HepG2 (cell line): ENCODE measurements at regions not wholly inside any gene's neighbourhood (a gene's known extent, or its start where the extent isn't known, plus 50 kb on each side); places are given as distances from the start of the nearest gene placed in this dataset.

ENCODE experiments used
- CREB1 ChIP-seq, 2 experiments: fragments of 450-650 bp in 1 of 2; IDR thresholded peaks; 2 replicates each; pipeline ENCODE4 v1.6.1; 2016 to 2017; ENCODE audit warnings: control low read depth in 1 of 2, mild to moderate bottlenecking in 1 of 2, missing compliant biosample characterization in 1 of 2, missing genetic modification characterization in 1 of 2
- EED ChIP-seq: sonication (generic); formaldehyde crosslinking; IDR thresholded peaks from 2 replicates; pipeline ENCODE4 v1.5.0; 2020; ENCODE audit warnings: mild to moderate bottlenecking, missing genetic modification reagents
- FOXP1 ChIP-seq, 2 experiments: fragments of 450-650 bp in 1 of 2; IDR thresholded peaks; 2 replicates each; pipeline ENCODE4 v1.6.1; 2017 to 2018; ENCODE audit warnings: antibody characterized with exemption in 1 of 2
- GATA4 ChIP-seq: sonication (generic); IDR thresholded peaks from 2 replicates; pipeline ENCODE4 v1.6.1; 2016; ENCODE audit warnings: antibody characterized with exemption, low read depth, borderline replicate concordance
- GATAD2A ChIP-seq: IDR thresholded peaks from 2 replicates; pipeline ENCODE4 v1.6.1; 2016
- GLI4 ChIP-seq: sonication (generic); formaldehyde crosslinking; IDR thresholded peaks from 2 replicates; pipeline ENCODE4 v1.5.1; 2020; ENCODE audit warnings: missing genetic modification reagents, mild to moderate bottlenecking, moderate library complexity, borderline replicate concordance
- HDAC1 ChIP-seq: sonication (generic); formaldehyde crosslinking; IDR thresholded peaks from 2 replicates; pipeline ENCODE4 v1.5.1; 2020; ENCODE audit warnings: mild to moderate bottlenecking, missing genetic modification reagents
- HDAC2 ChIP-seq: sonication (generic); formaldehyde crosslinking; IDR thresholded peaks from 2 replicates; pipeline ENCODE4 v1.4.0; 2020; ENCODE audit warnings: missing genetic modification reagents
- HNRNPUL1 ChIP-seq: fragments of 200-400 bp; formaldehyde crosslinking; IDR thresholded peaks from 2 replicates; pipeline ENCODE4 v1.6.1; 2017; ENCODE audit warnings: low read depth, mild to moderate bottlenecking, low read length, moderate library complexity
- KAT8 ChIP-seq: IDR thresholded peaks from 2 replicates; pipeline ENCODE4 v1.6.1; 2016; ENCODE audit warnings: missing genetic modification reagents, missing compliant biosample characterization
- KDM6A ChIP-seq: IDR thresholded peaks from 2 replicates; pipeline ENCODE4 v1.6.1; 2016; ENCODE audit warnings: low read depth
- NCOR1 ChIP-seq: fragments of 200-600 bp; sonication (generic); IDR thresholded peaks from 2 replicates; pipeline ENCODE4 v1.7.0; 2017; ENCODE audit warnings: antibody characterized with exemption, low read length, borderline replicate concordance
- NFYC ChIP-seq: IDR thresholded peaks from 2 replicates; pipeline ENCODE4 v1.6.1; 2016; ENCODE audit warnings: missing genetic modification reagents, missing compliant biosample characterization
- NR2F2 ChIP-seq: IDR thresholded peaks from 2 replicates; pipeline ENCODE4 v1.6.1; 2012; ENCODE audit warnings: low read depth, inconsistent platforms, borderline replicate concordance
- PAX8 ChIP-seq: sonication (generic); formaldehyde crosslinking; IDR thresholded peaks from 2 replicates; pipeline ENCODE4 v1.8.0; 2022; ENCODE audit warnings: mild to moderate bottlenecking, missing genetic modification reagents, borderline replicate concordance
- TCF7 ChIP-seq: sonication (generic); IDR thresholded peaks from 2 replicates; pipeline ENCODE4 v1.6.1; 2016; ENCODE audit warnings: antibody characterized with exemption, low read depth
- U2AF2 ChIP-seq: fragments of 200-400 bp; formaldehyde crosslinking; IDR thresholded peaks from 2 replicates; pipeline ENCODE4 v1.6.1; 2017; ENCODE audit warnings: low read depth, mild to moderate bottlenecking, low read length
- YEATS2 ChIP-seq: sonication (generic); formaldehyde crosslinking; IDR thresholded peaks from 2 replicates; pipeline ENCODE4 v1.4.0; 2020; ENCODE audit warnings: missing genetic modification reagents, borderline replicate concordance
- YEATS4 ChIP-seq: sonication (generic); formaldehyde crosslinking; IDR thresholded peaks from 2 replicates; pipeline ENCODE4 v1.4.0; 2020; ENCODE audit warnings: missing genetic modification reagents, borderline replicate concordance
- ZMYM4 ChIP-seq: sonication (generic); formaldehyde crosslinking; IDR thresholded peaks from 2 replicates; pipeline ENCODE4 v1.8.1; 2023; ENCODE audit warnings: mild to moderate bottlenecking, missing genetic modification reagents
- ZNF317 ChIP-seq: sonication (generic); formaldehyde crosslinking; IDR thresholded peaks from 2 replicates; pipeline ENCODE4 v1.5.0; 2020; ENCODE audit warnings: mild to moderate bottlenecking, missing genetic modification reagents
- ZNF891 ChIP-seq: sonication (generic); formaldehyde crosslinking; IDR thresholded peaks from 2 replicates; pipeline ENCODE4 v1.5.0; 2020; ENCODE audit warnings: mild to moderate bottlenecking, missing genetic modification reagents
- ZSCAN22 ChIP-seq: sonication (generic); formaldehyde crosslinking; IDR thresholded peaks from 2 replicates; pipeline ENCODE4 v1.4.0; 2020; ENCODE audit warnings: mild to moderate bottlenecking, missing genetic modification reagents
- TF ChIP-seq, protein P1 (sequence below): sonication (generic); formaldehyde crosslinking; IDR thresholded peaks from 2 replicates; pipeline ENCODE4 v1.8.1; 2022; ENCODE audit warnings: low read depth, mild to moderate bottlenecking, missing genetic modification reagents
- TF ChIP-seq, protein P2 (sequence below): sonication (generic); formaldehyde crosslinking; IDR thresholded peaks from 2 replicates; pipeline ENCODE4 v1.5.1; 2020; ENCODE audit warnings: mild to moderate bottlenecking, moderate library complexity, missing genetic modification reagents
- TF ChIP-seq, protein P3 (sequence below): sonication (generic); formaldehyde crosslinking; IDR thresholded peaks from 2 replicates; pipeline ENCODE4 v1.5.1; 2020; ENCODE audit warnings: mild to moderate bottlenecking, missing genetic modification reagents, borderline replicate concordance

DNA sequence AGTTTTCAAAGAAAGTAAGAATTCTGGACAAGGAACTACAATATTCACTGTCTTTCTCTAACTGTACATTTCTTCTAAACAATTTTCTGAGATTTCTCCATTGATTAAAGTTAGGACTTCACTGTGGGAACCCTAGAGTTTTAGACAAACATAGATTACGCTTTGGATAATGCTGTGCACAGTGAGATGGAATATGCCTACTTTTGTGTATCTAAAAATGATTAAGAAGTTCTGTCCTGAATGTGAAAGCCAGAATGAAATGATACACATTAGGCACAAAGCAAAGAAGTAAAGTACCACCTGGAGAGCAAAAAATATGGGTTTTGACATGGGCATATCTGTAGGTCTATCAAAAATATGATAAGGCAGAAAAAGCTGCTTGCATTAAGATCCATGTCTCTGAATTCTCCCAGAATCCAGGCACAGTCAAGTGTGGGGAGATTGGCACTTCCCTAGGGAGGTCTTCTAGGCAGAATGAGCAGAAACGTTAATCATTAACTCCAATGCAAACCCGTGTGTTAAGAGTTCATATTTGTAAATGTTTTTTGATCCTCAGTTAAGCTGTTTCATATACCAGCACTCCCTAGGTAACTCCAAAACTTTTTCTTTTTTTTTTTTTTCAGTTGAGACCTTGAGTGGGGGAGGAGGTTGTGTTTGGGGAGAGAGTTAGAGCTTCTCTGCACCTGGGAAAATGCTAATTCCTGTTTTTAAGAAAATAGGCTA lies 467.1 kb downstream of the LMO4 start (continued):
- TF ChIP-seq EED (CRISPR knock-in tag) (no peak), ZSCAN22 (CRISPR knock-in tag) (no peak), NCOR1 (peak; percentile 59; the same call in 1 of the 2 replicates), ZNF317 (CRISPR knock-in tag) (0 out of 2 replicates have a peak, but pooled peaks have one; percentile 18), NFYC (CRISPR knock-in tag) (no peak), ZMYM4 (CRISPR knock-in tag) (peak; percentile 66), GLI4 (no peak), GATAD2A (peak; percentile 71), HNRNPUL1 (peak; percentile 97), KDM6A (CRISPR knock-in tag) (peak; percentile 69), GATA4 (peak; percentile 37; the same call in 1 of the 2 replicates), KAT8 (0 out of 2 replicates have a peak, but pooled peaks have one; percentile 37), ZNF891 (no peak), TCF7 (peak; percentile 41), YEATS4 (0 out of 2 replicates have a peak, but pooled peaks have one; percentile 30), FOXP1 (IDR thresholded peaks at IDR 0.05) (no peak), FOXP1 (CRISPR knock-in tag; IDR thresholded peaks at IDR 0.05) (peak; percentile 55; the same call in 1 of the 2 replicates), YEATS2 (CRISPR knock-in tag) (no peak), U2AF2 (no peak), HDAC1 (CRISPR knock-in tag) (0 out of 2 replicates have a peak, but pooled peaks have one; percentile 19), HDAC2 (CRISPR knock-in tag) (no peak), CREB1 (IDR thresholded peaks at IDR 0.05) (no peak), CREB1 (CRISPR knock-in tag; IDR thresholded peaks at IDR 0.05) (peak; percentile 49; the same call in 1 of the 2 replicates), NR2F2 (peak; percentile 64; the same call in 1 of the 2 replicates), PAX8 (CRISPR knock-in tag) (no peak)
- TF ChIP-seq, protein P1, sequence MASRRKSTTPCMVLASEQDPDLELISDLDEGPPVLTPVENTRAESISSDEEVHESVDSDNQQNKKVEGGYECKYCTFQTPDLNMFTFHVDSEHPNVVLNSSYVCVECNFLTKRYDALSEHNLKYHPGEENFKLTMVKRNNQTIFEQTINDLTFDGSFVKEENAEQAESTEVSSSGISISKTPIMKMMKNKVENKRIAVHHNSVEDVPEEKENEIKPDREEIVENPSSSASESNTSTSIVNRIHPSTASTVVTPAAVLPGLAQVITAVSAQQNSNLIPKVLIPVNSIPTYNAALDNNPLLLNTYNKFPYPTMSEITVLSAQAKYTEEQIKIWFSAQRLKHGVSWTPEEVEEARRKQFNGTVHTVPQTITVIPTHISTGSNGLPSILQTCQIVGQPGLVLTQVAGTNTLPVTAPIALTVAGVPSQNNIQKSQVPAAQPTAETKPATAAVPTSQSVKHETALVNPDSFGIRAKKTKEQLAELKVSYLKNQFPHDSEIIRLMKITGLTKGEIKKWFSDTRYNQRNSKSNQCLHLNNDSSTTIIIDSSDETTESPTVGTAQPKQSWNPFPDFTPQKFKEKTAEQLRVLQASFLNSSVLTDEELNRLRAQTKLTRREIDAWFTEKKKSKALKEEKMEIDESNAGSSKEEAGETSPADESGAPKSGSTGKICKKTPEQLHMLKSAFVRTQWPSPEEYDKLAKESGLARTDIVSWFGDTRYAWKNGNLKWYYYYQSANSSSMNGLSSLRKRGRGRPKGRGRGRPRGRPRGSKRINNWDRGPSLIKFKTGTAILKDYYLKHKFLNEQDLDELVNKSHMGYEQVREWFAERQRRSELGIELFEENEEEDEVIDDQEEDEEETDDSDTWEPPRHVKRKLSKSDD (CRISPR knock-in tag), result no peak
- TF ChIP-seq, protein P2, sequence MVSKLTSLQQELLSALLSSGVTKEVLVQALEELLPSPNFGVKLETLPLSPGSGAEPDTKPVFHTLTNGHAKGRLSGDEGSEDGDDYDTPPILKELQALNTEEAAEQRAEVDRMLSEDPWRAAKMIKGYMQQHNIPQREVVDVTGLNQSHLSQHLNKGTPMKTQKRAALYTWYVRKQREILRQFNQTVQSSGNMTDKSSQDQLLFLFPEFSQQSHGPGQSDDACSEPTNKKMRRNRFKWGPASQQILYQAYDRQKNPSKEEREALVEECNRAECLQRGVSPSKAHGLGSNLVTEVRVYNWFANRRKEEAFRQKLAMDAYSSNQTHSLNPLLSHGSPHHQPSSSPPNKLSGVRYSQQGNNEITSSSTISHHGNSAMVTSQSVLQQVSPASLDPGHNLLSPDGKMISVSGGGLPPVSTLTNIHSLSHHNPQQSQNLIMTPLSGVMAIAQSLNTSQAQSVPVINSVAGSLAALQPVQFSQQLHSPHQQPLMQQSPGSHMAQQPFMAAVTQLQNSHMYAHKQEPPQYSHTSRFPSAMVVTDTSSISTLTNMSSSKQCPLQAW (CRISPR knock-in tag), result peak; percentile 61; the same call in 1 of the 2 replicates
- TF ChIP-seq, protein P3, sequence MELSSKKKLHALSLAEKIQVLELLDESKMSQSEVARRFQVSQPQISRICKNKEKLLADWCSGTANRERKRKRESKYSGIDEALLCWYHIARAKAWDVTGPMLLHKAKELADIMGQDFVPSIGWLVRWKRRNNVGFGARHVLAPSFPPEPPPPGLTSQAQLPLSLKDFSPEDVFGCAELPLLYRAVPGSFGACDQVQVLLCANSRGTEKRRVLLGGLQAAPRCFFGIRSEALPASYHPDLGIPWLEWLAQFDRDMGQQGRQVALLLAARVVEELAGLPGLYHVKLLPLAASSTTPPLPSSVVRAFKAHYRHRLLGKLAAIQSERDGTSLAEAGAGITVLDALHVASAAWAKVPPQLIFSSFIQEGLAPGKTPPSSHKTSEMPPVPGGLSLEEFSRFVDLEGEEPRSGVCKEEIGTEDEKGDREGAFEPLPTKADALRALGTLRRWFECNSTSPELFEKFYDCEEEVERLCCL (CRISPR knock-in tag), result no peak
